ENCODE measurements at regions not wholly inside any gene's neighbourhood (a gene's known extent, or its start where the extent isn't known, plus 50 kb on each side); places are given as distances from the start of the nearest gene placed in this dataset.

DNA sequence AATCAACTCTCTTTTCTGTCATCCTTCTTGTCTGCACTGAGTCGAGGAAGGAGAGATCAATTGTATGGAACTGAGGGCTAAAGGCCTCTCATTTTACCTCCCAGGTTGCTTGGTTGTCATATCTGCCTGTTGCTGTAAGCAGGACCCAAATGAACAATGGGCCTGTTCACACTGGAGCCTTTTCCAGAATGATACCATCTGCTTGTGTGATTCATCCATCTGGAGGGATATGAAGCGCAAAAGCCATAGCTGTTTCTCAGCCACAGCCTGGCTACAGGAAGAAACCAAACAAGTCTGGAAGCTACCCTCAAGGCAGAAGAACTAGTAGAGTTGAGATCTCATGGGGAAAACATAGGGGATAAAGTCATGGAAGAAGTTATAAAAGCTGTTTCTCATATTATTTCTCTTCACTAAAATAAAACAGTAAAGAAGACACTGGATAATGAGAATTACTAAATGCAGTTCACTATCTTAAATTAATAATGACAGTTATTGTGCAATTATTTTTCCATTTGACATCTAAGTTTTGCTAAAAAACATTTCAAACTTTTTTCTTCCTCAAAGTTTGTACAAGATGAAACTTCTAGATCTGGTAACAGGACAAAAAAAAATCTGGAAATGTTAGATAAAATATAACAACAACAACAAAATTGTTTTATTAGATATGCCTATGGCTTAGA, 106.3 kb downstream of the SPTSSA start:
- Histone ChIP-seq H3K27me3 (no peaks in the 10 kb centered on the region), H3K4me3 (no peak overlapping the region), H3K9me3 (no peaks in the 10 kb centered on the region), H3K27ac (peak overlapping the region in 1 of 4 donors; percentile 3), H3K36me3 (no peaks in the 10 kb centered on the region), H3K4me1 (no peaks in the 10 kb centered on the region)
- TF ChIP-seq, protein P1, sequence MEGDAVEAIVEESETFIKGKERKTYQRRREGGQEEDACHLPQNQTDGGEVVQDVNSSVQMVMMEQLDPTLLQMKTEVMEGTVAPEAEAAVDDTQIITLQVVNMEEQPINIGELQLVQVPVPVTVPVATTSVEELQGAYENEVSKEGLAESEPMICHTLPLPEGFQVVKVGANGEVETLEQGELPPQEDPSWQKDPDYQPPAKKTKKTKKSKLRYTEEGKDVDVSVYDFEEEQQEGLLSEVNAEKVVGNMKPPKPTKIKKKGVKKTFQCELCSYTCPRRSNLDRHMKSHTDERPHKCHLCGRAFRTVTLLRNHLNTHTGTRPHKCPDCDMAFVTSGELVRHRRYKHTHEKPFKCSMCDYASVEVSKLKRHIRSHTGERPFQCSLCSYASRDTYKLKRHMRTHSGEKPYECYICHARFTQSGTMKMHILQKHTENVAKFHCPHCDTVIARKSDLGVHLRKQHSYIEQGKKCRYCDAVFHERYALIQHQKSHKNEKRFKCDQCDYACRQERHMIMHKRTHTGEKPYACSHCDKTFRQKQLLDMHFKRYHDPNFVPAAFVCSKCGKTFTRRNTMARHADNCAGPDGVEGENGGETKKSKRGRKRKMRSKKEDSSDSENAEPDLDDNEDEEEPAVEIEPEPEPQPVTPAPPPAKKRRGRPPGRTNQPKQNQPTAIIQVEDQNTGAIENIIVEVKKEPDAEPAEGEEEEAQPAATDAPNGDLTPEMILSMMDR (IDR thresholded peaks at IDR 0.05) = no peak
- ATAC-seq = peak in 3 of 4 donors; percentile 69 to 79 (median 71)
- intact Hi-C loops (cut with DNase I) = no loop called here
- WGBS, 2 donors = 68% methylated on average over 2 of the region's 2 CpGs
- no peak for FAIRE-seq
- no peak for DNase-seq

DNA sequence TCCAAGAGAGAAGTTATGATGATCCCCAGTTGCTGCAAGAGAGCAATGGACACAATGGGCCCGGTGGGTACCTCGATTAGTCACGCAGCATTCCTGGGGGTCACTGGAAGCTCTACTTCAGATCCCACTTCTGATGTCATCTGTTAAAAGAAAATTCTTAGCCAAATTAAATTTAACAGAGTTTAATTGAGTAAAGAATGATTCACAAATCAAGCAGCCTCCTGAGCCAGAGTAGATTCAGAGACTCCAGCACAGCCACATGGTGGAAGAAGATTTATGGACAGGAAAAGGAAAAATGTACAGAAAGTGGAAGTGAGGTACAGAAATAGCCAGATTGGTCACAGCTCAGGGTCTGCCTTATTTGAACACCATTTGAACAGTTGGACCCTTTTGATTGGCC, 107.5 kb downstream of the SPTSSA start:
- H3K27ac ChIP-seq = no peak overlapping the region
- 96 to 97% methylated on average over 3 of the region's 3 CpGs for WGBS, 2 donors
- no peak overlapping the region for H3K4me3 ChIP-seq
- no peaks in the 10 kb centered on the region for H3K36me3 ChIP-seq
- ATAC-seq = no peak
- no peak for DNase-seq
- no peaks in the 10 kb centered on the region for H3K9me3 ChIP-seq
- intact Hi-C loops (cut with DNase I) = no loop called here
- H3K4me1 ChIP-seq = no peaks in the 10 kb centered on the region
- TF ChIP-seq, protein P1 (IDR thresholded peaks at IDR 0.05) = no peak
- no peak for FAIRE-seq
- H3K27me3 ChIP-seq = no peaks in the 10 kb centered on the region

DNA sequence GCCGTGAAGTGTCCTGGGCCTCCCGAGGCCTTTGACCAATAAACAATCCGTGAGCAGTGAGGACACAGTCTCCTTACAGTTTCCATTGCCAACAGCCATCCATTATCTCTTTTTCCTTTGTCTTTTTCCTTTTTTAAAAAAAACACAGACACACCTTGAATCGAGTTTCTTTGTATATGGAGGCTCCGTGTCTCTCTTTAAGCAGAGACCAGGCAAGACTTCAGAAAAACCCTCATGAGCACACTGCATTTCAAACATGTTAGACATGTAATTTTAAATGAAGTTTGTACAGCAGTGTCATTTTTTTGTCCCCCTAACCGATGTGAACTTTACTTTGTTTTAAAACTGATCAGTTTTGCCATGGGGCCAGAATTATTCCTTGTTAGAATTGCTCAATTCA, 111.1 kb downstream of the SPTSSA start:
- FAIRE-seq (no peak), DNase-seq (no peak), ATAC-seq (no peak)
- Histone ChIP-seq H3K36me3 (no peaks in the 10 kb centered on the region), H3K27ac (no peak overlapping the region), H3K9me3 (no peaks in the 10 kb centered on the region), H3K4me1 (no peaks in the 10 kb centered on the region), H3K4me3 (no peak overlapping the region), H3K27me3 (no peaks in the 10 kb centered on the region)
- intact Hi-C loops (cut with DNase I) = no loop called here
- WGBS, 2 donors = 82 to 96% methylated on average over 6 of the region's 6 CpGs
- TF ChIP-seq, protein P1 (IDR thresholded peaks at IDR 0.05) = no peak

DNA sequence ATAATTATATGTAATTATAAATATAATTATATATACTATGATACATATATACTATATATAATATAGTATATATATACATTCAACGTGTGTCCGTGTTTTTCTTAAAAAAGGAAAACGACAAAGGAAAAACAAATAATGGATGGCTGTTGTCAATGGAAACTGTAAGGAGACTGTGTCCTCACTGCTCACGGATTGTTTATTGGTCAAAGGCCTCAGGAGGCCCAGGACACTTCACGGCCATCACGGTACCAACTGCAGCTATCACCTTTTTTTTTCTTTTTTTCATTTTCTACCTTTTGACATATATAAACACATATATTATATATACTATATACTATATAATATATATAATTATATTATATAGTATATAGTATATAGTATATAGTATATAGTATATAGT, 113.4 kb downstream of the SPTSSA start:
- FAIRE-seq (no peak), ATAC-seq (no peak), DNase-seq (no peak)
- no peaks in the 10 kb centered on the region for H3K4me1 ChIP-seq
- H3K4me3 ChIP-seq = no peak overlapping the region
- TF ChIP-seq, protein P1 (IDR thresholded peaks at IDR 0.05) = no peak
- H3K27ac ChIP-seq = no peak overlapping the region
- no peaks in the 10 kb centered on the region for H3K9me3 ChIP-seq
- no peaks in the 10 kb centered on the region for H3K36me3 ChIP-seq
- no peaks in the 10 kb centered on the region for H3K27me3 ChIP-seq
- 90 to 97% methylated on average over 6 of the region's 6 CpGs for WGBS, 2 donors
- intact Hi-C loops (cut with DNase I) = no loop called here

DNA sequence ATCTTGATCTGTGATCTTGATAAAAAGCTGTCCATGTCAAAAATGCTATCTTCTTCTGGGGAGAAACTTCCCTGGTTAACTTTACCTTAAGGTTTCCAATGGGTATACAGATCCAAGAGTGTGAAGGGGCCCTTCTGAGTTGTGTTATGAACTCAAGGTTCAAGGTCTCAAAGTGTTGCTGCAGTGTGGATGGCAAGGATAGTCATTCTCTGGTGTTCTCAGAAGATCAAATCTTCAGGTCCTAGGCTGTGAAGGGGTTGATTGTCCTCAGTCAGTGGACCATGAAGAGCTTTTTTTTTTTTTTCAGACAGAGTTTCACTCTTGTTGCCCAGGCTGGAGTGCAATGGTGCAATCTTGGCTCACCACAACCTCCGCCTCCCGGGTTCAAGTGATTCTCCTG, 114.4 kb downstream of the SPTSSA start:
- ATAC-seq = no peak
- DNase-seq = no peak
- H3K27ac ChIP-seq = no peak overlapping the region
- 94 to 98% methylated on average over 2 of the region's 2 CpGs for WGBS, 2 donors
- no peaks in the 10 kb centered on the region for H3K36me3 ChIP-seq
- no peaks in the 10 kb centered on the region for H3K4me1 ChIP-seq
- H3K9me3 ChIP-seq = no peaks in the 10 kb centered on the region
- no peak for FAIRE-seq
- TF ChIP-seq, protein P1 (IDR thresholded peaks at IDR 0.05) = no peak
- no peaks in the 10 kb centered on the region for H3K27me3 ChIP-seq
- H3K4me3 ChIP-seq = no peak overlapping the region
- intact Hi-C loops (cut with DNase I) = no loop called here

Data from pancreas (tissue), 10 donors.